K562 (cell line): ENCODE measurements at regions not wholly inside any gene's neighbourhood (a gene's known extent, or its start where the extent isn't known, plus 50 kb on each side); places are given as distances from the start of the nearest gene placed in this dataset.

Experiments used
- ATAC-seq: fragments of 200-7000 bp; cut with Tn5 transposase; 3 replicates; pipeline ENCODE4 v1.9.1; 2020; ENCODE audit warnings: moderate library complexity
- BruUV-seq: library from RNA; stranded (reverse); fragments of 400-500 nt; replicated peaks from 2 replicates; lab custom pipeline; 2021; lab: Mats Ljungman, UMichigan
- CTCF ChIA-PET: fragments of 300-600 bp; formaldehyde crosslinking; extraction: SDS; loops from one replicate; lab custom pipeline; 2021; ENCODE audit warnings: low intra/inter-chr PET ratio; lab: Yijun Ruan, JAX
- POLR2A ChIA-PET: fragments of 300-600, 350-650 bp; sonication (Branson Sonifier 250); formaldehyde crosslinking; extraction: SDS; loops from one replicate; lab custom pipeline; 2021; ENCODE audit warnings: antibody characterized with exemption, inconsistent platforms; lab: Yijun Ruan, JAX
- DNase-seq, 4 experiments: peaks; one replicate each; pipeline versions ENCODE4 v3.0.0 to v3.0.0-alpha.2; 2011 to 2018; ENCODE audit warnings: low spot score in 3 of 4, mixed read lengths in 3 of 4; ENCODE audit errors: extremely low read depth in 1 of 4
- FAIRE-seq: peaks from 2 replicates; lab custom pipeline; 2011; peaks lifted over from hg19 to GRCh38; lab: Jason Lieb, UNC
- H2AFZ ChIP-seq: 2 replicates; pipeline ENCODE4 v1.6.0; 2011; ENCODE audit warnings: low read depth, low read length, control low read depth, inconsistent platforms
- H3K27ac ChIP-seq: fragments of 200-600 bp; 3 replicates; pipeline ENCODE4 v1.8.0; 2011; ENCODE audit warnings: low read depth, mild to moderate bottlenecking, control low read depth, inconsistent platforms, low read length, moderate library complexity, mixed read lengths; ENCODE audit errors: extremely low read depth
- H3K27me3 ChIP-seq, 2 experiments: fragments of 300-600 bp in 1 of 2; 2 replicates in 1 of 2; 3 replicates in 1 of 2; pipeline versions ENCODE4 v1.6.0 to v1.8.0; 2011; ENCODE audit warnings: inconsistent platforms in 2 of 2, low read length in 2 of 2, mild to moderate bottlenecking in 1 of 2, mixed read lengths in 1 of 2, moderate library complexity in 1 of 2; ENCODE audit not compliant: control insufficient read depth in 2 of 2, insufficient read depth in 2 of 2
- H3K36me3 ChIP-seq: fragments of 300-600 bp; 3 replicates; pipeline ENCODE4 v1.8.0; 2011; ENCODE audit warnings: mild to moderate bottlenecking, low read length, inconsistent platforms; ENCODE audit not compliant: control insufficient read depth, insufficient read depth
- H3K4me1 ChIP-seq, 2 experiments: fragments of 200-600 bp in 1 of 2; replicated peaks in 1 of 2; 2 replicates in 1 of 2; 3 replicates in 1 of 2; pipeline versions ENCODE4 v1.5.1 to v1.8.0; 2011; ENCODE audit warnings: inconsistent platforms in 2 of 2, low read length in 2 of 2, mild to moderate bottlenecking in 1 of 2, mixed read lengths in 1 of 2, moderate library complexity in 1 of 2; ENCODE audit not compliant: control insufficient read depth in 2 of 2, insufficient read depth in 2 of 2
- H3K4me2 ChIP-seq: 2 replicates; pipeline ENCODE4 v1.6.1; 2011; ENCODE audit warnings: low read length, control low read depth, inconsistent platforms, mixed read lengths; ENCODE audit not compliant: insufficient read depth
- H3K4me3 ChIP-seq: fragments of 200-600 bp; sonication (generic), shearing (Covaris generic); 2 replicates; pipeline ENCODE4 v1.5.1; 2016; ENCODE audit warnings: control low read depth, inconsistent platforms
- H3K79me2 ChIP-seq: fragments of 200-600 bp; 3 replicates; pipeline ENCODE4 v1.8.0; 2011; ENCODE audit warnings: low read length, inconsistent platforms; ENCODE audit not compliant: control insufficient read depth, insufficient read depth
- H3K9ac ChIP-seq, 2 experiments: 2 replicates each; pipeline versions ENCODE4 v1.6.0 to v1.6.1; 2011; ENCODE audit warnings: low read depth in 2 of 2, low read length in 2 of 2, control low read depth in 1 of 2, inconsistent platforms in 1 of 2, mild to moderate bottlenecking in 1 of 2, mixed read lengths in 1 of 2; ENCODE audit not compliant: insufficient read depth in 1 of 2
- H3K9me1 ChIP-seq: one replicate; pipeline ENCODE4 v1.6.0; 2011; ENCODE audit warnings: inconsistent platforms, mild to moderate bottlenecking, low read length, moderate library complexity; ENCODE audit not compliant: control insufficient read depth, insufficient read depth
- H3K9me3 ChIP-seq: replicated peaks from 2 replicates; pipeline ENCODE4 v1.5.1; 2011; ENCODE audit warnings: low read depth, low read length, inconsistent platforms; ENCODE audit not compliant: control insufficient read depth, insufficient read depth
- H4K20me1 ChIP-seq: replicated peaks from 2 replicates; pipeline ENCODE4 v1.6.1; 2011; ENCODE audit warnings: low read length, inconsistent platforms, mixed read lengths; ENCODE audit not compliant: control insufficient read depth, insufficient read depth
- BRD4 ChIP-seq: fragments of 200-600 bp; sonication (generic); IDR thresholded peaks from 2 replicates; pipeline ENCODE4 v1.6.1; 2017; ENCODE audit warnings: inconsistent platforms
- CEBPB ChIP-seq: fragments of 450-650 bp; IDR thresholded peaks from 2 replicates; pipeline ENCODE4 v1.6.1; 2016; ENCODE audit warnings: missing genetic modification characterization, missing compliant biosample characterization
- ERF ChIP-seq: fragments of 450-650 bp; formaldehyde crosslinking; IDR thresholded peaks from 2 replicates; pipeline ENCODE4 v1.4.0; 2020; ENCODE audit warnings: mild to moderate bottlenecking, mixed read lengths
- EWSR1 ChIP-seq: fragments of 450-650 bp; IDR thresholded peaks from 2 replicates; pipeline ENCODE4 v1.6.1; 2018; ENCODE audit warnings: borderline replicate concordance, mild to moderate bottlenecking, low read depth, moderate library complexity; ENCODE audit not compliant: partially characterized antibody
- FOXJ3 ChIP-seq: sonication (generic); formaldehyde crosslinking; IDR thresholded peaks from 2 replicates; pipeline ENCODE4 v1.4.0; 2020; ENCODE audit warnings: mild to moderate bottlenecking, missing genetic modification reagents
- HDAC1 ChIP-seq, 2 experiments: fragments of 450-650 bp; IDR thresholded peaks; 2 replicates each; pipeline ENCODE4 v1.6.1; 2016 to 2017; ENCODE audit warnings: inconsistent platforms in 1 of 2, mild to moderate bottlenecking in 1 of 2, moderate library complexity in 1 of 2
- NCOA4 ChIP-seq: fragments of 450-650 bp; IDR thresholded peaks from 2 replicates; pipeline ENCODE4 v1.6.1; 2018; ENCODE audit warnings: mild to moderate bottlenecking; ENCODE audit not compliant: partially characterized antibody
- SMARCE1 ChIP-seq: fragments of 450-650 bp; IDR thresholded peaks from 2 replicates; pipeline ENCODE4 v1.7.1; 2016; ENCODE audit warnings: mild to moderate bottlenecking
- TCFL5 ChIP-seq: fragments of 250-450 bp; sonication (Bioruptor Pico); conservative IDR thresholded peaks from 2 replicates; pipeline ENCODE4 v1.6.1; 2021; ENCODE audit warnings: mild to moderate bottlenecking, moderate library complexity, matching md5 sums
- TEAD4 ChIP-seq, 2 experiments: sonication (generic) in 1 of 2; formaldehyde crosslinking in 1 of 2; IDR thresholded peaks; 2 replicates each; pipeline versions ENCODE4 v1.6.1 to v1.8.0; 2012 to 2022; ENCODE audit warnings: borderline replicate concordance in 1 of 2, inconsistent platforms in 1 of 2, low read length in 1 of 2, mild to moderate bottlenecking in 1 of 2, missing genetic modification reagents in 1 of 2
- THRAP3 ChIP-seq: fragments of 450-650 bp; IDR thresholded peaks from 2 replicates; pipeline ENCODE4 v1.6.1; 2016; ENCODE audit warnings: mild to moderate bottlenecking, inconsistent platforms, borderline replicate concordance
- WHSC1 ChIP-seq: IDR thresholded peaks from one replicate; pipeline ENCODE4 v1.6.1; 2012; ENCODE audit warnings: low read length, control low read depth, inconsistent platforms
- ZNF253 ChIP-seq: fragments of 250-450 bp; sonication (Bioruptor Pico); conservative IDR thresholded peaks from 2 replicates; pipeline ENCODE4 v1.6.1; 2021; ENCODE audit warnings: mild to moderate bottlenecking
- ZNF384 ChIP-seq: IDR thresholded peaks from 2 replicates; pipeline ENCODE4 v1.6.1; 2012; ENCODE audit warnings: low read depth, low read length, improper control_type of control experiment
- ZNF609 ChIP-seq: sonication (generic); formaldehyde crosslinking; IDR thresholded peaks from 2 replicates; pipeline ENCODE4 v1.8.1; 2023; ENCODE audit warnings: missing genetic modification reagents, mild to moderate bottlenecking, borderline replicate concordance
- ZNF77 ChIP-seq: fragments of 250-450 bp; sonication (Bioruptor Pico); IDR thresholded peaks from 2 replicates; pipeline ENCODE4 v1.5.0; 2020
- WGBS: fragments of 100-300 bp; shearing (Covaris generic); methylation state at CpG from one replicate; pipeline ENCODE4 v1.1.6; 2016; ENCODE audit warnings: low coverage, mixed read lengths; ENCODE audit not compliant: insufficient coverage; ENCODE audit errors: missing lambda C conversion rate; 5-methylcytosine and 5-hydroxymethylcytosine counted together
- in situ Hi-C: fragments of 300-500 bp; cut with MboI; formaldehyde crosslinking; loops from 4 replicates; pipeline ENCODE4 v1.15.0; 2018; ENCODE audit warnings: inconsistent platforms, mixed read lengths
- intact Hi-C: fragments of 100-400 bp; cut with micrococcal nuclease; formaldehyde crosslinking; loops from 2 replicates; pipeline ENCODE4 v1.14.2; 2022
- TF ChIP-seq, protein P1 (sequence below): sonication (generic); formaldehyde crosslinking; IDR thresholded peaks from 2 replicates; pipeline ENCODE4 v1.8.1; 2022; ENCODE audit warnings: missing genetic modification reagents

DNA sequence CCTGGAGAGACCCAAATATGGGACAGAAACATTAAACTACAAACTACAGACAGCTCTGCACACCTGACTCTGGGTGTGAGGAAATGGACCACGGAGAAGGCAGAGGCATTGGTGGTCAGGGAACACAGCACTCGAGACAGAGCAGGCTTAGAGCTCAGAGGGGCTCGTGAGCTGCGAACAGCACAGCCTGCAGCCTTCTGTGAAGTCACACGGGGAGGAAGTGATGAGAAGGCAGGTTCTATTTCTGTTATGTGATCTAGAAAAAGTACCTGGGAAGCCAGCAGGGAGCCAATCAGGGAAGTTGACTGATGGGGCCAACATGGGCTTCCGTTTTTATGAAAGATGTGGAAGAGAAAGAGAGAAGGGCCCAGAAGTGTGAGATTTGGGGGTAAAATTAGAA is 88.9 kb upstream of the SNAP25 start (continued):
- TF ChIP-seq SMARCE1 (no peak), HDAC1 (IDR thresholded peaks at IDR 0.05) (no peak), EWSR1 (no peak), ZNF384 (no peak)
- TF ChIP-seq, protein P1, sequence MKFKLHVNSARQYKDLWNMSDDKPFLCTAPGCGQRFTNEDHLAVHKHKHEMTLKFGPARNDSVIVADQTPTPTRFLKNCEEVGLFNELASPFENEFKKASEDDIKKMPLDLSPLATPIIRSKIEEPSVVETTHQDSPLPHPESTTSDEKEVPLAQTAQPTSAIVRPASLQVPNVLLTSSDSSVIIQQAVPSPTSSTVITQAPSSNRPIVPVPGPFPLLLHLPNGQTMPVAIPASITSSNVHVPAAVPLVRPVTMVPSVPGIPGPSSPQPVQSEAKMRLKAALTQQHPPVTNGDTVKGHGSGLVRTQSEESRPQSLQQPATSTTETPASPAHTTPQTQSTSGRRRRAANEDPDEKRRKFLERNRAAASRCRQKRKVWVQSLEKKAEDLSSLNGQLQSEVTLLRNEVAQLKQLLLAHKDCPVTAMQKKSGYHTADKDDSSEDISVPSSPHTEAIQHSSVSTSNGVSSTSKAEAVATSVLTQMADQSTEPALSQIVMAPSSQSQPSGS (CRISPR knock-in tag), result no peak

- no peak overlapping the region for H3K9ac ChIP-seq
- intact Hi-C loops, result no loop called here
- H3K36me3 ChIP-seq, result no peaks in the 10 kb centered on the region
- no peak overlapping the region for H3K27ac ChIP-seq
- ChIA-PET POLR2A (no interaction called here), CTCF (no interaction called here)
- in situ Hi-C loops, result no loop called here
- ATAC-seq, result no peak
- no peaks in the 10 kb centered on the region for H3K9me1 ChIP-seq
- no peak overlapping the region for H2AFZ ChIP-seq
- H3K4me1 ChIP-seq, result no peaks in the 10 kb centered on the region
- no TSS peak for BruUV-seq
- no peak overlapping the region for H3K4me2 ChIP-seq
- no peak for FAIRE-seq
- H4K20me1 ChIP-seq, result no peaks in the 10 kb centered on the region
- H3K9me3 ChIP-seq, result no peaks in the 10 kb centered on the region
- H3K79me2 ChIP-seq, result no peaks in the 10 kb centered on the region
- no peak for DNase-seq
- H3K27me3 ChIP-seq, result no peaks in the 10 kb centered on the region
- WGBS, result 0% methylated on average over 5 of the region's 8 CpGs
- no peak overlapping the region for H3K4me3 ChIP-seq
- no peak for TF ChIP-seq TCFL5
- TF ChIP-seq ZNF77, result no peak
- no peak for TF ChIP-seq BRD4
- no peak for TF ChIP-seq NCOA4
- TF ChIP-seq ZNF609 (CRISPR knock-in tag), result no peak
- TF ChIP-seq ERF, result no peak
- TF ChIP-seq ZNF253 (CRISPR knock-in tag), result no peak
- TF ChIP-seq THRAP3, result no peak
- TF ChIP-seq FOXJ3 (CRISPR knock-in tag), result no peak
- TF ChIP-seq TEAD4 (IDR thresholded peaks at IDR 0.05; ENCODE audit: low read length), result no peak
- no peak for TF ChIP-seq TEAD4 (CRISPR knock-in tag; IDR thresholded peaks at IDR 0.05; ENCODE audit: borderline replicate concordance)
- no peak for TF ChIP-seq CEBPB (tag)
- TF ChIP-seq WHSC1, result no peak
These were observed 86.8 kb upstream of the SNAP25 start for GRCh38 chr20:10131732-10132345.
